PC-9 (cell line): ENCODE measurements at regions not wholly inside any gene's neighbourhood (a gene's known extent, or its start where the extent isn't known, plus 50 kb on each side); places are given as distances from the start of the nearest gene placed in this dataset.
"Not testable (repeated sequence)": the region's sequence is repeated elsewhere in the genome, so short reads cannot be mapped to it uniquely, and the experiment has no call there.

Experiments
- CTCF ChIP-seq: fragments of 200-600 bp; sonication (generic); conservative IDR thresholded peaks from 2 replicates; pipeline ENCODE4 v1.6.1; 2017; ENCODE audit warnings: mixed run types, antibody characterized with exemption, mild to moderate bottlenecking, moderate library complexity
- EZH2 ChIP-seq: fragments of 200-600 bp; sonication (generic); IDR thresholded peaks from 2 replicates; pipeline ENCODE4 v1.8.0; 2017; ENCODE audit warnings: antibody characterized with exemption, low read depth

DNA sequence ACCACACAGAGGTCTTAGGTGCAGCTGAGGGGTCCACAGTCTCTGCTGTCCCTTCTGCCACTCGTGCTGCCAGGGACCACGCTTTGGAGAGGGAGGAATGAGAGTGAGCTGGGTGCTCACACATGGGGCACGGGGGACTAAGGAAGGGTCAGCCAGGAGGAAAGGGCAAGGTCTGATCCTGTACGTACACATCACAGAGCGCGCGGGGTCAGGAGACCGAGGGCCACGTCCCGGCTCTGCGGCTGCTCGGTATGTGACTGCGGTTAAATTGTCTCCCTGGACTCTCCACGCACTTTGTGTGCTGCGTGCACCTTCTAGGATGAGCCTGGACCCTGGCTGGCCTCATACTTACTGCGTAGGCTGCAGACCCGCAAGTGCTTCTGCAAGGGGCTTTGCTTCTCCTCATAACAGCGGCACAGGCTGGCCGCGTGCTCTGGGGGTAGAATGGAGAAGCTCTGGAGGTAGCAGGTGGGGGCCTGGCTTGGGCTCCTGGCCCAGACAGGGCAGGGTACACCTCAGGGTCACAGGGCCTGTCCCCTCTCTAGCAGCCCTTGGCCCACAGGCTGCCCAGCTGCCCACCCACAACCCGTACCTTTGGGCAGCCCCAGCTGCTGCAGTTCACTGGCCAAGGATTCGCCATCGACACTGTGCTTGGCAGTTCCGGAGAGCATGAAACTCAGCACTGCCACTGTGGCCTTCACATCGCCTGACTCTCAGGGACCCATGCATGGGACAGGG, 136.3 kb downstream of the TBC1D2B start:
- TF ChIP-seq CTCF, EZH2: not testable (repeated sequence)
